ENCODE measurements at regions not wholly inside any gene's neighbourhood (a gene's known extent, or its start where the extent isn't known, plus 50 kb on each side); places are given as distances from the start of the nearest gene placed in this dataset.
"Not testable (repeated sequence)": the region's sequence is repeated elsewhere in the genome, so short reads cannot be mapped to it uniquely, and the experiment has no call there.

DNA sequence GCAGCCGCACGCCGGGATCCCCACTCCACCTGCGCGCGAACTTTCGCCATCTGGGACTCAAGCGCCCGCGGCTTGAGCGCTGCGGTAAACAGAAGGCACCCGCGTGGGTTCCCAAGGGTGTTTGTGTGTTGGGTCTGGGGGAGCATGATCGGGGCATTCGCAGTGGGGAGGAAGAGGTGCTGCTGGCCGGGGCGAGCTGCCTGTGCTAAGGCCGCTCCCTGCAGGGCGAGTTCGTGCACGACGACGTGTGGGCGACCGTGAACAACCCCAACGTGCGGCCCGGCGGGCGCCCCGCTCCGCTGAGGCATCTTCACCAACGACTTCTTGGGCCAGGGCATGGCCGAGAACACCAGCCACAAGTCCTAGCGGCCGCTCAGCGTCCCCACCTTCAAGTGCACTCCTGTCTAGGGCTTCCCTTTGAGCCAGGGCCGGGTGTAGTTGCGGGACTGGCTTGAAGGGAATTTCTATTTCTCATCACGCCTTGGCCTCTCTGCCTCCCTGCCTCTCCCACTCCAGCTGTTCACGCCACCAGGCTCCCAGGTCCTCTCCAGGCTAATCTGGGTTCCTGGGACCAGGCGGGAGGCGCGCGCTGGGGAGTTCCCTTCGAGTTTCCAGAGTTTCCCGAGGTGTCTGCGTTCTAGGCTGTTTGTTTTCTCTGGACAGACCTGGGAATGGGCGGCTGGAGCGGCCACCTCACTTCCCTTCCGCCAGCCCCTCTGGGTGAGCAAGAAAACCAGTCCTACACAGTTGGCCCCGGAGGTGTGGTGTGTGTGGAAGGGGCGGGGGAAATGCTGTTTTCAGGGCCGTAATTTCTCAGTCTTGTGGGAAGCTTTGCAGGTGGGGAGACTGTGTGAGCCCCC is 417.8 kb upstream of the TMTC1 start:
- DNase-seq, result no peak

DNA sequence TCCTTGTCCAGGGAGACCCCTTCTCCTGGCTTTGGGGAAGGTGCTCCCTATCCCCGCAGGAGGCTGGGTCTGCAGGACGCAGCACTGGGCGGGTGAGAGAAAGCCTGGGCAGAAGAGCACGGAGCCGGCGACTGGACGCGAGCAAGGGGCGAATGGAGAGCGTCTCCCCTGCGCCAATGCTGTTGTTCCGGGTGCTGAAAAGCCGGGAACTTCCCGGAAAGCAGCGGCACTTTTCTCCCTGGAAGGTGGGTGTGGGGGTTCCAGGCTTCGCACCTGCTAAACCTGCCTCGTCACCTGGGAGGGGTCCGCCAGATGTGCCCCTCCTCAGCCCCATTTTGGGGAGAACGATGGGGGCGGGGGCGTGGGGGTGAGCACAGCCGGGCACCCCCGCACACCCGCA is 417.1 kb upstream of the TMTC1 start:
- no peak for DNase-seq

DNA sequence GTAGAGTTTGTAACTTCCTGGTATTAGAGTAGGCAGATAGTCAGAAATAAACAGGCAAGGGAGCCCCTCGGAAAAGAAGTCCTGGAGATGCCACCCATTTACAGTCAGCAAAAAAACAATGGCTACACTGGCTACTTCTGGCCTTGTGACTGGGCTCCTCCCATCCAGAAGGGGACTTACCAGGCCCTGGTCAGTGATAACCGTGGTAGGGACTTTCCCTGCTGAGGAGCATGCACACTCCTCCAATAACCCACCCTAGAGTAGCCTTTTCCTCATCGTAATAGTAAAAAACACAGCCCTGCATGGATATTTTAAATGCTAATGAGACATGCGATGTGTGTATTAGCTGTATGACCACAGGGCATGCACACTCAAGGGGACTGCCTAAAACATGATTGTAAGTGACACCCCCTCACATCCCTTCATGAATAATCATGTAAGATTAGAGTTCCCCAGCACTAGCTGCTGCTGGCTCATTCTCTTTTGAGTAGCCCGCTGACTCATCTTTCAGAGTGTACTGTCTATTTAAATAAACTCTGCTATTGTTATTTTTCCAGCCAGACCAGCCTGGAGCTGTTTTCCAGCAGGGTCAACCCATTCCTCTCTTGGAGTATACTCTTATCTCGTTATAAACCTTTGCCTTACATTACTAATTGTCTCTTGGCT is 413.8 kb upstream of the TMTC1 start:
- no peak for DNase-seq

DNA sequence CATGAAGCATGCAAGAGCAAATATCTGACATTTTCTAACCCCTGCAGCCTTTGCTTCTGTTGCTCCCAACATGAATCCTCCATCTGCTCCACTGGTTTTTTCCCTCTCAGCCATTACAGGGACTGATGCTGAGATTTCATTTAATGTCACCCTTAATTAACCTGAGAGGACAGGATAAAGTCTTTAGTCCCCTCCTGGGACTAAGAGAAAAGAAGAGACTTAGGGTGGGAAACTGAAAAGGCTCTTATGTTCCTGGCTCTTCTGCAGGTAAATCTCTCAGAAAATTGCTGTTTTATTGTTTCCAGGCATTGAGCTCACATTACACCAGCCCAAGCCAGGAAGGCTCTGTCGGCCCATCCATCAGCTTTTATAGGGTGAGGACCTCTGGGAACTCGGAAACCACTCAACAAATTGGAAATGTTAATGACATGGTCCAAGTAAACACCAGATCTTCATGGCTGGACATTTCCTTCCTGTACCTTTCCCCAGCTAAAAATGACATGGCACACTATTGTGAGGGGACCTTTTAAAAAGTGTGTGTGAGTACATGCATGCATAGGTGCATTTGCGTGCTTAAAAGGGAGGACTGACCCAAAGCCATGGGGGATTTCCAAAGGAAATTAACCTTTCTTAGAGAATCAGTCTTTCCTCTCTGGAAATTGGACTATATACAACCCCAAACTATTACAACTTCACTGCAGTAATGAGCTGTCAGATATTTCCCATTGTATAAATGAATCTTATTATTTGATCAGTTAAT is 408.1 kb upstream of the TMTC1 start:
- no peak for DNase-seq

DNA sequence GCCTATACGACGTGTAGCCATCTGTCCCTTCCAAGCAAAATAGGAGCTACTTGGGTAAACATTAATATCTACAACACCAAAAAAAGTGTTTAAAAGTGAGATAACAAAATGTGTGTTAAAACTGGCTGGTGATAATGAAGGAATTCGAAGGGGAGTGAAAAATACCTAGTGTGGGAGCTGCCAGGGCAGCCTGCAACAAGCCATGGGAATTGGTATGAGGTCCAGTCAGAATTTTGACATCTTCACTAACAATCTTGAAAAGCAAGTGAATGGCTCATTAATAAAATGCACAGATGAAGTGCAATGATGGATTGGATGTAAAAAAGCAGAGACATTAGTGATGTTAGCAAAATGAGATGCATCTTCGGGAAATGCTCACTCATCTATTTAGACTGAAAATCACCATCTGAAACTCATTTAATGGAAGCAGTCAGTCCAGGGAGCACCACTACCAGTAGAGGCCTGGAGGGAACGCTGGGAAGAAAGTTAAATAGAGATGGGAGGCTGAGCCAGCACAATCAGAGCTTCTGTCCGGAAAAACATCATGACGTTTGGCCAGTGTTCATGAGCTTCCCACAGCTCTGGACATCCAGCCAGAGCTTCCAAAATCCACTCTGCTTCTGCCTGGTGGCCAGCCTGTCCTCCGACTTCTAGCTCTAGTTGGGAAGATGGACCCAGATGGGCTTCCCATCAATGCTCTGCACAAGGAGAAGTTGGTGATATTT is 405.0 kb upstream of the TMTC1 start:
- DNase-seq, result no peak

DNA sequence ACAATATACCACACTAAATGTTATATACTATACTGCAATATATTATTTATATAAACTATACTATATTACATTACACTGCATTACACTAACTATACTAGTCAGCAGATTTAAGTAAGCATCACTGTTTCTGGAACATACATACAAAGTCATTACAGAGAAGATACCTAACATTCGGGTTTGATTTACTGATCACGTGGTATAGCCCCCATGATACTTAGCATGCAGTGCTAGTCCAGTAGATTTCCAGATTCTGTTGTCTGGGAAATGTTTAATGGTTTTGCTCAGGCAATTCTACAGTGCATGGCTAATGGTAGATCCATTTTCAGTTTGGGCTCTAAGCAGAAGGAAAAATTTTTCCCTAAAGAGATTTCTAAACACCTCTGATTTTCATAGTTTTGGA is 403.7 kb upstream of the TMTC1 start:
- DNase-seq, result no peak

DNA sequence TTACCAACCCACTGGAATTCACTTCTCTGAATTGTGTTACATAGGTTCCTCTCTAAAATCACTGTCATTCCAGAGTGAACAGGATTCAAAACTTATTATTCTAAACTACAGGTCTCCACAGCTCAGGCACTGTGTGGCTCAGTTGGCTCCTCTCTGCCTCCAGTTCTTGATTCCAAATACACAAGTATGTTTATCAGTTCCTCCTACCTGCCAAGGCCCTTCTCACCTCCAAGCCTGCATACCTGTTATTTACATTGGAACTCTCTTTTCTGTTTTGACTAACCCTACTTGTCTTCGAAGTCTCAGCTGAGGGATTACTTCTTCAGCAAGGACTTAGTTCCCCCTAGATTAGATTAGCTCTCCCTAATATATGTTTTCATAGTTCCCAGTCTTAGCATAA is 397.6 kb upstream of the TMTC1 start:
- no peak for DNase-seq

DNA sequence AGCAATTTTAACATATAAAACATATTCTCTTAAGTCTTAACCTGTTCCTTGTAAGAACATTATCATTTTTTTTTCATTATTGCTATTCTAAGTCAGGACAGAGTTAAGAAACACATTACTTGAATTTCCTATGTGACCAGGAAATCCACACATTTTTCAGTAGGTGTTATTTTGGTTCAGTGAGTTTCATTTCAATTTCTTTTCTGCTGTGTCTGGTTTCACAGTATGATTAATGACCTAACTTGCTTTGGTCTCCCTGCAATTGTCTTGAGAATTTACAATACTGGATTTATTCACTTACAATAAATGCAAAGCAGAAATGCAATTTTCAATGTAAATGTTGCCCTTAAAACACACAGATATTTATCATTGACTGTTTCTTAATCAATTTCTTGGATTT is 396.9 kb upstream of the TMTC1 start:
- DNase-seq, result no peak

DNA sequence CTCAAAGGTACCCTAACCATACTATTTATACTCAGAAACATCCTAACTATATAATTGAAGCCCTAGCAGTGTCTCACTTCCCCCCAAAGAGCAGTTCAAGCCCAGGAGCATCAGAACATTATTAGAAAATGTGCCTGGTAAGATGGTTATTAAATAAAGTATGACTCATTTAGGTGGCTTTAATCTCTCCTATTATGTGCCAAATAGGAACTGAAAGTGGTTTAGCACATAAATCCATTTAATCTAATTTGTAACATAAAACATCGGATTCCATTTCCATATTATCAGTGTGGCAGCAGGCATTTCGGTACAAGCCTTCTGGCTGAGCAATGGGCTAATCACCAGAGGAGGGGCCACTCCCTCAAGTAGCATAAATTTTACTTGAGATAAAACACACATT is 395.2 kb upstream of the TMTC1 start:
- no peak for DNase-seq

DNA sequence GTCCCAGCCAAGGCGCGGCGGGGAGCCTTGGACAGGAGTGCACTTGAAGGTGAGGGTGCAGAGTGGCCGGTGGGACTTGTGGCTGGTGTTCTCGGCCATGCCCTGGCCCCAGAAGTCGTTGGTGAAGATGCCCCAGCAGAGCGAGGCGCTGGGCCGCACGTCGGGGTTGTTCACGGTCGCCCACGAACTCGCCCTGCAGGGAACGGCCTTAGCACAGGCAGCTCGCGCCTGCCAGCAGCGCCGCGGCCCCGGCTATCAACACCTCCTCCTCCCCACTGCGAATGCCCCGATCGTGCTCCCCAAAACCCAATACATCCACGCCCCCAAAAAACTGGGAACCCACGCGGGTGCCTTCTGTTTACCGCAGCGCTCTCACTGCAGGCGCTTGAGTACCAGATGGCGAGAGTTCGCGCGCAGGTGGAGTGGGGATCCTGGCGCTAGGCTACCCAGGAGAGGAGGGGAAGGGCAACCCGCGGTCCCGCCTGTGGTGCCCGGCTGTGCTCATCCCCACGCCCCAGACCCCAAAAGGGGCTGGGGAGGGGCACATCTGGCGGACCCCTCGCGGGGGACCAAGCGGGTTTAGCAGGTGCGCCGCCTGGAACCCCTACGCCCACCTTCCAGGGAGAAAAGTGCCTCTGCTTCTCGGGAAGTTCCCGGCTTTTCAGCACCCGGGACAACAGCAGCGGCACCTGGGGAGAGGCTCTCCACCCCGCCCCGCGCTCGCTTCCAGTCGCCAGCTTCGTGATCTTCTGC is 386.3 kb upstream of the TMTC1 start:
- no peak for DNase-seq

DNA sequence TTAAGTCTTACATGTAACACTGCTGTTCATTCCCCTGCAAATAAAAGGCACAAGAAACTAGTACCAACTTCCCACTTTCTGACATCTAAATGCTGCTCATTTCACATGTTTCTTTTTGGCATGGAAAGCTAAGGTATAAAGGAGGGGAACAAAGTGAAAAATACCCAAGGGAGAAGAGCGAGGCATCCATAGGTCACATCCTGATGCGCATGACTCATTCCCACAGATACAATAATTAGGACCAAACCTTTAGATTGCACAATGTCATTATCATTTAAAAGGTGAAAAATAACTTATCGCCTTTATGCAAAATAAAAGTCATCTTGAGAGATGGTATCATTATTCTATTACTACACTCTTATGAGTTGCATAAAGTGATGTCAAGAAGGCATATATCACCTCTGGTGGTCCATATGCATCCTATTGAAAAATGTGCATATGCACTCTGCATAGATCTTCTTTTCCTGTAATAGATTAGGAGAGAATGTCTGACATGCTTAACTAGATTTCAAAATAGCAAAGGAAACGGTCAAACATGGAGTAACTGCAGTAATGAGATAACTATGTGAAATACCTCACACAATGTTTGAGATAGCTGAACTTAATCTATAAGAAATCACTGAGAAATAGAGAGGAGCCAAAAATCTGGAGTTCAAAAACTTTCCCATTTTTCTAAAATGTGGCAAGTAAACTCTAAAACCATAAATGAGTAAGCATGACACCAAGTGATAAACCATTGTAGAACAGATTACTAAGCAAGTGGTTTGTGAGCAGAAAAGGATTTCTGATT is 382.5 kb upstream of the TMTC1 start:
- DNase-seq, result no peak

DNA sequence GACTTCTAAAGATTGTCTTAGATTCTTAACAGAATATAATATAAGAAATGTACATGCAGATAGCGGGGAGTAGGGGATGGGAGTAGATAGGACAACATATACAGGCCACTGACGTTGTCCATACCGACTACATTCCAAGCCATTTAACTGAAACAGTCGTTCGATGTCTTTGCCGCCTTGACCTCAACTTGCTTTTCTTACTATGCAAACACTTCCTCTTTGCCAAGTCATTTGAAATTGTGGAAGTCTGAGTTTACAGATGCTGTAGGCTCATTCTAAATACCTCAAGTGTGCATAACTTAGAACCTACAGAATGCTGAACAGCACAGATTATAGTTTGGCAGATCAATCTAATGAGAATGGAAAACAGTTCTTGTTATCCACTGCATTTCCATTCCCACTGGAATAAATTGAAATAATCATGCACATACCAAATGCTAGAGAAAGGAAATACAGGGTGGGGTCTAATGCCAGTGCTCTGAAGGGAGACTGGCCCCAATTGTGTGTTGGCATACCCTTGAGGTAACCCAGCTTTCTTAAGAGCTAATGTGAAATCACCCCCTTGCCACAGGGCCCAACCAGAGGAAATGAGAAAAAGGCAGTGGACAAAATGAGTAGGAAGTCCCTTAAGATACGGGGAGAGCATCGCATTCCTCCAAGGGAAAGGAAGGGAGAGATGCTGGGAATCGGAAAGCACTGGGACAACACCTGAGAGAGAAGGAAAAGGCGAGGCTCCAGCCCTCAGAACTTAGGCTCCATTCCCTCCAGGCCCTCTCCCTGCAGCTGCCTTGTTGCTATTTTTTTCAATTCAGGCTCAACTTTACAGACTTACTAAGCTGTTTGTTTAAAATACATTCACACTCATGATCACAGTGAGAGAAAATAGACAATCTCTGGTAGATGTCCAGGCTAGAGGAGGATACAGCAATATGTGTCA is 380.9 kb upstream of the TMTC1 start:
- DNase-seq, result no peak

DNA sequence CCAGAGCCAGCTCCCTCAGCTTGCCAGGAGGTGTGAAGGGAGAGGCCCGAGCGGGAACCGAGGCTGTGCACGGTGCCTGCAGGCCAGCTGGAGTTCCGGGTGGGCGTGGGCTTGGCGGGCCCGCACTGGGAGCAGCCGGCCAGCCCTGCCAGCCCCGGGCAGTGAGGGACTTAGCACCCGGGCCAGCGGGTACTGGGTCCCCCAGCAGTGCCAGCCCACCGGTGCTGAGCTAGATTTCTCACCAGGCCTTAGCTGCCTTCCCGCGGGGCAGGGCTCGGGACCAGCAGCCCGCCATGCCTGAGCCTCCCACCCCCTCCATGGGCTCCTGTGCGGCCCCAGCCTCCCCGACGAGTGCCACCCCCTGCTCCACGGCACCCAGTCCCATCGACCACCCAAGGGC is 373.1 kb upstream of the TMTC1 start:
- DNase-seq, result not testable (repeated sequence)

DNA sequence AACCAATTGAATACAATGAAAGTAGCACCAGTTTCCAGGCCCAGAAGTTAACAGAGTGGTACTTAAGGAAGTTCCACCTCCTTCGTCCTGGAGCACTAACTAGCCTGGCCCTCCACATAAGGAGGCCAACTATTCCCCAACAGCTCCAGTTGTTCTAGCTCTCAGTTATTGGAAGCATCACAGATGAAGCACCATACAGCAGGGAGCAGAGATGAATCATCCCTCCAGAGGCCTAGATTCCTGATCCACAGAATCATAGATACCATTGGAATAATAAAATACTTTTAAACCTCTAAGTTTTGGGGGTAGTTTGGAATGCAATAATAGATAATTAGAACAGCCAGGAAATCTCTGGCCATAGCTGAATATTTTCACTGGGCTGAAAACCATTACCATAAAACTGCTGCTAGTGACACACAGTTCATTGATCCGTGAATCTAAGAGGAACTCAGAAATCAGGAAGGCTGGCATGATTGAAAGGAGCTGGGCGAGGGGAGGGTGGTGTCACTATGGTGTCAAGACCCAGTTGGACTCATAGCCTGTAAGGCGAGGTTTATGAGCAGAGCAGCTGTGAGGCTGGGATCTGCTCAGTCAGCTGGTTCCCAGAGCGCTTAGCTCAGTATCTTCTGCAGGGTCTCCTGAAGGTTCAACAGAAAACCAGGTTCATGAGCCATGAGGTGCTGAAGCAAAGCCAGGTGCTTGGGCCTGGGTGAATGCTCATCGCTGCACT is 371.4 kb upstream of the TMTC1 start:
- no peak for DNase-seq

DNA sequence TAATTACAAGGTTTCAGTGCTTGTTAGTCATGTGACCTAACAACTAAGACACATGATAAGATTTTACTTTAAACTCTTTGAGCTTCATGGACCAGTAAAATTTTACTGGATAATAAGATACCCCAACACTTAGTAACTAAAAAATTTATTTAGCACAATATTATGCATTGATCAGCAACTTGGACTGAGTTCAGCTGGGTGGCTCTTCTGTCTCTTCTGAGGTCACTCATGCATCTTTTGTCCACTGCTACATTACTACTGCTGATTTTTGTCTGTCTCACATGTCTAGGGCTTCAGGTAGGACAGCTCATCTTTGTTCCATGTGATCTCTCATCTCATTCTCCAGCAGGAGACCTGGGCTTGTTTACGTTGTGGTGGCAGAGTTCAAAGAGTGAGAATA is 370.2 kb upstream of the TMTC1 start:
- DNase-seq, result no peak

DNA sequence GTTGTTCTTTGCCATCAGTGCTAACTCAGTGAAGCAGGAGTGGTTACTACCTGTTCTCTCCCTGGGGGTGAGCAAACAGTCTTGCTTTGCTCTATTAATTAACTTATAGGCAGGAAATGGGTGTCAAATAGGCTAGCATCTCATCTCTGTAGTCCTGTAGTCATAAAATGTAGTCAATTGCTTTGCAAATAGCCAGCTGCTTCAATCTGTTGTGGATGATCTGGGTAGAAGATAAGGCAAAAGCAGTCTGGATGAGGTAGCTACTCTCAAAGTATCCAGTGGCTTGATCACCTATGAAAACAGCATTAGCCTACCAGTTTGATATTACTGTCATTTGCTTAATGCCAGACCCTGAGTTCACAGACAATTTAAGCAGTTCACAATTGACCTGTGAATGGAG is 369.0 kb upstream of the TMTC1 start:
- DNase-seq, result no peak

DNA sequence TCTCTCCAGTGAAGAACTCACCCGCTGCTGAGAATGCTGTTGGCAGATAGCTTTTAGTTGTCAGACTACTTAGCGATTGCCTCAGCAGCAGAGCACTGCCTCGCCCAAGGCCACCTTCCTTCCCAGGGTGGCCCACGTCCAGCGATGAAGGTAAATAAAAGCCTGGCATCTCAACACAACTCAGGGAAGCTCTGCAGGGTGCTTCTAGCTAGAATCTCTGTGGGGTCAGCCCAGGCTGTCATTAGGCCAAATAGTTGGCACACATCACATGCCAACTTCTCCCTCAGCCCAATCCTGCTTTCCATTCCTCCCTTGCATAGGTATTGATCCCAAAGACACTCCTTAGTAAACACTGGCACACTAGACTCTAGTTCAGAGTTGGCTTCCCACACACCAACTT is 368.1 kb upstream of the TMTC1 start:
- no peak for DNase-seq

DNA sequence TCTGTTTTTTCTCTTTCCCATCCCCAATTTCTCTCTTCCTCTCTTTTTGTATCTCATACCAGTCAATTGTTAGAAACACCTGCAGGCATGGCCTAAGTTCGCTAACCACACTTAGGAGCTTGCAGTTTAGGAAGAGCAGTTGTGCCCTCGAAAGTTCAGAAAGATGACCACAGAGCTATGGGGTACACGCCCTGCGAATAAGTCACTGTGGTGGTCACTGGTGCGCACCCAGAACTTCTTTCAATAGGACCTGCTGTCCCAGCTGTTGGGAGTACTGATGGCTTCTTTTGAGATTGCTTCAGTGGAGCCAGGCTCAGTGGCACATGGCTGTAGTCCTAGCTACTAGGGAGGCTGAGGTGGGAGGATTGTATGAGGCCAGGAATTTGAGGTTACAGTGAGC is 362.8 kb upstream of the TMTC1 start:
- no peak for DNase-seq

DNA sequence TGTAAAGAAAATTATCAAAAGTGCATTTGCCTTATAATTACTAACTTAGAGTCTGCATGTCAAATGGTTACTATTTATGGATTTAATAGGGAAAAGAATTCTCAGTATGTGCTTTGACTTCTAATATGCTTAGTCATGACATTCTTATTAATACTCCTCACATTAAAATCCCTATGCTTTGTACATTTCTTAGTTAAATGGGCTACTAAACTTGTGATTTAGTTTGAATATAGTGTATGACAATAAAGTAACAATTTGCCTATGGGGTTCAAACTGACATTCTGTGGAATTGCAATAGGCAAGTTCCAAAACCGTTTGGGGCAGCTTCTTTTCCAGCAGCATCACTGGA is 361.9 kb upstream of the TMTC1 start:
- DNase-seq, result no peak

Measured in NCI-H2171 (cell line).